ENCODE measurements at regions not wholly inside any gene's neighbourhood (a gene's known extent, or its start where the extent isn't known, plus 50 kb on each side); places are given as distances from the start of the nearest gene placed in this dataset.

GRCh38 chr2:18396329-18397010 lies 164.0 kb downstream of the RDH14 start:
- DNase-seq (ENCODE audit: low read depth) = no peak
- TF ChIP-seq CTCF (IDR thresholded peaks at IDR 0.05; ENCODE audit: insufficient read depth, low read depth, low read length) = no peak
- H3K4me3 ChIP-seq (ENCODE audit: low read depth, low read length) = no peak overlapping the region

GRCh38 chr2:18395555-18395954 lies 164.9 kb downstream of the RDH14 start:
- H3K4me3 ChIP-seq (ENCODE audit: low read depth, low read length) = no peak overlapping the region
- no peak for TF ChIP-seq CTCF (IDR thresholded peaks at IDR 0.05; ENCODE audit: insufficient read depth, low read depth, low read length)

DNA sequence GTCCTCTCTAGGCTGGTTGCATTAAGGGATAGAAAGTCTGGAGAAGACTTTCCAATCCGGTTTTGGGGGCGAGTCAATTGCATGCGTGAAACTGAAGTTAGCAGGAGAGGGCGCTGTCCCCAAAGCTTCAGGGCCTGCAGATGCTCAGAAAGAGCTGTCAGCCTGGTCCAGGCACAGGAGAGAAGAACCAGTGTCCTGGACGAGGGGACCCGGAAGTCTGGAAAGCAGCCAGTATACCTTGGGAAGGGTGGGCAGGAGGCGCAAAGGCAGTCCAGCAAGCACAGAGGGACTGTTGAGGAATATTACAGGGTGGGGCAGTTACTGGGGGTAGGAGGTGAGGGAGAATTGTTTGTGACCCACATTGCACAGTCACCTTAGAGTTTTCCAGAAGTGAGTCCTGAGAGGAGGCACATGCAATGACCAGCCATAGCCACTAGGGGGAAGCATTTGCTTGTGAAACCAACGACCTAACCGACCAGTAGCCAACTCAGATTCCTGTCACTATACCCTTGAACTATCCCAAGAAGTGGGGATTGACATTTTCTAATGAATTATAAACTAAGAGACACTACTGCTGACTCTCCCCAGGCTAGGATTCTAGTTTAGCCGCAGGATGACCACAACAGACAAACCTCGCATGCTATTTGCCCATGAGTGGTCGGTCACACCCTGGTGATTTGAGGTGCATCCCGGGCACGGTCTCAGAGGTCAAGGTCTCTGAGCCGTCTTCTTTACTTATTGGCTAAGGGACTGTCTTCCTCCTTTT lies 172.8 kb downstream of the RDH14 start:
- peak; percentile 95 for TF ChIP-seq CTCF (IDR thresholded peaks at IDR 0.05; ENCODE audit: insufficient read depth, low read depth, low read length)
- peak; percentile 79 for DNase-seq (ENCODE audit: low read depth)
- no peak overlapping the region for H3K4me3 ChIP-seq (ENCODE audit: low read depth, low read length)

More at GRCh38 chr2:18395555-18395954, 164.9 kb downstream of the RDH14 start:
- DNase-seq (ENCODE audit: low read depth) = no peak

GRCh38 chr2:18384242-18384641 lies 176.2 kb downstream of the RDH14 start:
- DNase-seq (ENCODE audit: low read depth) = peak; percentile 45
- TF ChIP-seq CTCF (IDR thresholded peaks at IDR 0.05; ENCODE audit: insufficient read depth, low read depth, low read length) = no peak

GRCh38 chr2:18381386-18381785 lies 179.1 kb downstream of the RDH14 start:
- no peak overlapping the region for H3K4me3 ChIP-seq (ENCODE audit: low read depth, low read length)
- TF ChIP-seq CTCF (IDR thresholded peaks at IDR 0.05; ENCODE audit: insufficient read depth, low read depth, low read length) = no peak
- no peak for DNase-seq (ENCODE audit: low read depth)

More at GRCh38 chr2:18384242-18384641, 176.2 kb downstream of the RDH14 start:
- no peak overlapping the region for H3K4me3 ChIP-seq (ENCODE audit: low read depth, low read length)

DNA sequence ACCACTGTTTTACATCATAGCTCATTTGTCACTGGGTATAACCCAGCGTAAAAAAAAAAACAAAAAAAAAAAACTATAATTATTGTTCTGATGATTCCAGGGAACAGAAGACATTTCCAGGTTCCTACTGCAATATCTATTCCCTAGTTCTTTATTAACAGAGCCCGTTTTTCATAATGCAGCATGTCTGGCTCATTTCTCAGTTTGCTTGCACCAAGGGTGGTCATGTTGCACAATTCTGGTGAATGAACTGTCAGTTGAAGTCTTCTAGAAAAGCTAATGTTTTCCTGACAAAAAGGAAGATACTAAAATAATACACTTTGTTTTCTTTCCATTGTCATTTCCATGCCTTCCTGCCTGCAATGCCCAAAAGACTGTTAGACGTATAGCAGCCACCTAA lies 180.1 kb downstream of the RDH14 start:
- DNase-seq (ENCODE audit: low read depth) = peak; percentile 16
- no peak overlapping the region for H3K4me3 ChIP-seq (ENCODE audit: low read depth, low read length)
- TF ChIP-seq CTCF (IDR thresholded peaks at IDR 0.05; ENCODE audit: insufficient read depth, low read depth, low read length) = no peak

Measured in fibroblast of villous mesenchyme (primary cell).